Sigmoid colon (tissue), 4 donors: ENCODE measurements at regions not wholly inside any gene's neighbourhood (a gene's known extent, or its start where the extent isn't known, plus 50 kb on each side); places are given as distances from the start of the nearest gene placed in this dataset.
"Not testable (repeated sequence)": the region's sequence is repeated elsewhere in the genome, so short reads cannot be mapped to it uniquely, and the experiment has no call there.

Source experiments
- EP300 ChIP-seq, 4 donors: sonication (generic); formaldehyde crosslinking; IDR thresholded peaks; one replicate each; pipeline ENCODE4 v1.6.1; 2017; ENCODE audit warnings: antibody characterized with exemption in 4 of 4
- POLR2A ChIP-seq, 2 donors: fragments of 450-650 bp; IDR thresholded peaks; one replicate each; pipeline ENCODE4 v1.6.1; 2016; ENCODE audit warnings: antibody characterized with exemption in 2 of 2, mild to moderate bottlenecking in 2 of 2, moderate library complexity in 2 of 2
- POLR2AphosphoS5 ChIP-seq, 4 donors: sonication (generic); formaldehyde crosslinking; IDR thresholded peaks; one replicate each; pipeline ENCODE4 v1.6.1; 2017; ENCODE audit warnings: antibody characterized with exemption in 4 of 4
- TF ChIP-seq, protein P1 (sequence below), 4 experiments: fragments of 450-650 bp in 3 of 4; fragments of 200-600 bp in 1 of 4; IDR thresholded peaks; one replicate each; pipeline ENCODE4 v1.5.1; 2016 to 2019; ENCODE audit warnings: antibody characterized with exemption in 4 of 4, mild to moderate bottlenecking in 3 of 4, moderate library complexity in 2 of 4

DNA sequence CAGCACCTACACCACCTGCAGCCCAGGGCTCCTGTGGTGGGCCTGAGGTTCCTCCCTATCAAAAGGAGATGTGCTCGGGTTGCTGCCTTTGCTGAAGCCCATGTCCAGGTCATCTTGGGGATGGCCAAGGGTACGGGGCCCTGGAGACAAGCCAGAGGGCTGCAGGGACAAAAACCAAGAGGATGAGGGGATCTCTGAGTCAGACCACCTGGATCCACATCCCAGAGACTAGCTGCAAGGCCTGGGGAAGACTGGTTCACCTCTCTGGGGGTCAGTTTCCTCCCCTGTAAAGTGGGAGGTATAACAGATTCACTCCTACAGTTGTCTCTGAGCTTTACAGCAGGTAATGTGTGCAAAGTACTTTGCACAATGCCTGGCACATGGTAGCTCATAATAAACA is 376.6 kb downstream of the ZNF716 start:
- TF ChIP-seq, protein P1, sequence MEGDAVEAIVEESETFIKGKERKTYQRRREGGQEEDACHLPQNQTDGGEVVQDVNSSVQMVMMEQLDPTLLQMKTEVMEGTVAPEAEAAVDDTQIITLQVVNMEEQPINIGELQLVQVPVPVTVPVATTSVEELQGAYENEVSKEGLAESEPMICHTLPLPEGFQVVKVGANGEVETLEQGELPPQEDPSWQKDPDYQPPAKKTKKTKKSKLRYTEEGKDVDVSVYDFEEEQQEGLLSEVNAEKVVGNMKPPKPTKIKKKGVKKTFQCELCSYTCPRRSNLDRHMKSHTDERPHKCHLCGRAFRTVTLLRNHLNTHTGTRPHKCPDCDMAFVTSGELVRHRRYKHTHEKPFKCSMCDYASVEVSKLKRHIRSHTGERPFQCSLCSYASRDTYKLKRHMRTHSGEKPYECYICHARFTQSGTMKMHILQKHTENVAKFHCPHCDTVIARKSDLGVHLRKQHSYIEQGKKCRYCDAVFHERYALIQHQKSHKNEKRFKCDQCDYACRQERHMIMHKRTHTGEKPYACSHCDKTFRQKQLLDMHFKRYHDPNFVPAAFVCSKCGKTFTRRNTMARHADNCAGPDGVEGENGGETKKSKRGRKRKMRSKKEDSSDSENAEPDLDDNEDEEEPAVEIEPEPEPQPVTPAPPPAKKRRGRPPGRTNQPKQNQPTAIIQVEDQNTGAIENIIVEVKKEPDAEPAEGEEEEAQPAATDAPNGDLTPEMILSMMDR (IDR thresholded peaks at IDR 0.05), result not testable (repeated sequence)
- not testable (repeated sequence) for TF ChIP-seq POLR2A, EP300, POLR2AphosphoS5 (IDR thresholded peaks at IDR 0.05)
